Gastrocnemius medialis (tissue), 4 donors: ENCODE measurements at regions not wholly inside any gene's neighbourhood (a gene's known extent, or its start where the extent isn't known, plus 50 kb on each side); places are given as distances from the start of the nearest gene placed in this dataset.

Experiments used
- ATAC-seq, 2 donors: fragments of 150-250 bp; one replicate each; pipeline ENCODE4 v1.9.1; 2016
- DNase-seq, 2 donors: peaks; one replicate each; pipeline ENCODE4 v3.0.0-alpha.2; 2019
- H3K27ac ChIP-seq, 4 donors: fragments of 200-600 bp; sonication (generic); 1 replicate in 1 of 4; 2 replicates in 3 of 4; pipeline ENCODE4 v1.5.1; 2016 to 2018; ENCODE audit warnings: mild to moderate bottlenecking in 2 of 4, moderate library complexity in 1 of 4
- H3K27me3 ChIP-seq, 3 donors: fragments of 200-600 bp; sonication (generic) in 2 of 3; 1 replicate in 1 of 3; 2 replicates in 2 of 3; pipeline versions ENCODE4 v1.5.1 to v1.6.0; 2016 to 2019; ENCODE audit warnings: mild to moderate bottlenecking in 1 of 3, moderate library complexity in 1 of 3
- H3K36me3 ChIP-seq, 2 donors: fragments of 200-600 bp; sonication (generic) in 1 of 2; one replicate each; pipeline ENCODE4 v1.5.1; 2017 to 2018
- H3K4me1 ChIP-seq, 2 donors: fragments of 200-600 bp; sonication (generic) in 1 of 2; one replicate each; pipeline ENCODE4 v1.5.1; 2016 to 2017; ENCODE audit warnings: mild to moderate bottlenecking in 2 of 2
- H3K4me3 ChIP-seq, 4 donors: fragments of 200-600 bp; sonication (generic) in 3 of 4; 1 replicate in 1 of 4; 2 replicates in 3 of 4; pipeline ENCODE4 v1.5.1; 2016 to 2019; ENCODE audit warnings: mild to moderate bottlenecking in 2 of 4
- H3K9me3 ChIP-seq, 3 donors: fragments of 200-600 bp; sonication (generic) in 2 of 3; 1 replicate in 1 of 3; 2 replicates in 2 of 3; pipeline ENCODE4 v1.5.1; 2016 to 2019
- POLR2A ChIP-seq, 2 donors: fragments of 450-650 bp; IDR thresholded peaks; one replicate each; pipeline ENCODE4 v1.6.1; 2017; ENCODE audit warnings: antibody characterized with exemption in 2 of 2, mild to moderate bottlenecking in 2 of 2, moderate library complexity in 2 of 2
- in situ Hi-C, 4 donors: fragments of 200-750 bp; cut with MboI; loops; one replicate each; pipeline versions ENCODE4 v1.15.0 to v1.8.0; 2017; ENCODE audit warnings: low sequenced_read_pairs in 4 of 4
- intact Hi-C: fragments of 100-400 bp; cut with DNase I; formaldehyde crosslinking; loops from one replicate; pipeline ENCODE4 v1.15.1; 2023; ENCODE audit warnings: low total_unique reads
- TF ChIP-seq, protein P1 (sequence below), 5 experiments: fragments of 450-650 bp in 3 of 5; fragments of 200-600 bp in 2 of 5; sonication (generic) in 2 of 5; IDR thresholded peaks in 4 of 5; conservative IDR thresholded peaks in 1 of 5; 1 replicate in 4 of 5; 2 replicates in 1 of 5; pipeline ENCODE4 v1.5.1; 2016 to 2019; ENCODE audit warnings: antibody characterized with exemption in 5 of 5, mild to moderate bottlenecking in 3 of 5, moderate library complexity in 3 of 5

DNA sequence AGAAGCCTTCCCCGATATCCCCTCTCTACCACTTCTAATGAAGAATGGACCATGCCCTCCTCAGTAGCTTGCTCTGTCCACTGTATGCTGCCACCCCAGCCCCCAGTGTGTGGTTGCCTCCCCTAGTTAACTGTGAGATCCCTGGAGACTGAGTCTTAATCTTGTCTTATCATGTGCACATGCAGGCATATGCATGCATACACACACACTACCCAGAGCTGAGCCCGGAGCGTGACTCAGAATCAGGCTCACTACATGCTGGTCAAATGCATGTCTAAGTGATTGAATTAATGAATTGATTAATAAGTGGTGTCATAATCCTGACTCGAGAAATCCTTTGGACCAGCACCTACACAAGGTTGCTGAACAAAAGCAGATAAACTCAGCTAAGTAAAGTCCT is 99.4 kb downstream of the CCT6B start:
- intact Hi-C loops, result no loop called here

DNA sequence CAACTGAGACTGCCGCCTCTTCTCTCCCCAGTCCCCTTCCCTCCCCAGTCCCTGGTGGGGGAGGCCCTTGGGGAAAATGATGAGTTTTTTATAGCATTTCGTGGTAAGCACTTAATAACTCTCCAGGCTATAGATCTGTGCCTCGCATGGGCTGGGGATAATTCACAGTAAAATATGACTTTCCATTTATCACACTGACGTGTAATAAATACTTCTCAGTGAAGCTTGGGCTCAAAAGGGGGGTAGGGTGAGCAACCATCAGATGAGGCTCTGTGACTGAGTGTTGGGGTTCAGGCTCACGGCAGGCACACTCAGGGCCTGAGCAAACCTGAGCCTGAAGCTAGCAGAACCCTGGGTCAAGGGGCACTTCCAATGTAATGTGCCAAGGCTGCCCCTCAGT is 101.6 kb downstream of the CCT6B start:
- no peaks in the 10 kb centered on the region for H3K9me3 ChIP-seq
- no peak overlapping the region for H3K4me3 ChIP-seq
- TF ChIP-seq POLR2A (IDR thresholded peaks at IDR 0.05), result no peak
- TF ChIP-seq, protein P1, sequence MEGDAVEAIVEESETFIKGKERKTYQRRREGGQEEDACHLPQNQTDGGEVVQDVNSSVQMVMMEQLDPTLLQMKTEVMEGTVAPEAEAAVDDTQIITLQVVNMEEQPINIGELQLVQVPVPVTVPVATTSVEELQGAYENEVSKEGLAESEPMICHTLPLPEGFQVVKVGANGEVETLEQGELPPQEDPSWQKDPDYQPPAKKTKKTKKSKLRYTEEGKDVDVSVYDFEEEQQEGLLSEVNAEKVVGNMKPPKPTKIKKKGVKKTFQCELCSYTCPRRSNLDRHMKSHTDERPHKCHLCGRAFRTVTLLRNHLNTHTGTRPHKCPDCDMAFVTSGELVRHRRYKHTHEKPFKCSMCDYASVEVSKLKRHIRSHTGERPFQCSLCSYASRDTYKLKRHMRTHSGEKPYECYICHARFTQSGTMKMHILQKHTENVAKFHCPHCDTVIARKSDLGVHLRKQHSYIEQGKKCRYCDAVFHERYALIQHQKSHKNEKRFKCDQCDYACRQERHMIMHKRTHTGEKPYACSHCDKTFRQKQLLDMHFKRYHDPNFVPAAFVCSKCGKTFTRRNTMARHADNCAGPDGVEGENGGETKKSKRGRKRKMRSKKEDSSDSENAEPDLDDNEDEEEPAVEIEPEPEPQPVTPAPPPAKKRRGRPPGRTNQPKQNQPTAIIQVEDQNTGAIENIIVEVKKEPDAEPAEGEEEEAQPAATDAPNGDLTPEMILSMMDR (IDR thresholded peaks at IDR 0.05 in 4 of 5, conservative IDR thresholded peaks at IDR 0.05 in 1 of 5), result no peak
- no peaks in the 10 kb centered on the region for H3K4me1 ChIP-seq
- H3K27me3 ChIP-seq, result no peaks in the 10 kb centered on the region
- ATAC-seq (no peak), DNase-seq (no peak)
- H3K27ac ChIP-seq, result no peak overlapping the region
- H3K36me3 ChIP-seq, result no peaks in the 10 kb centered on the region
- in situ Hi-C loops, result no loop called here
- intact Hi-C loops, result no loop called here

More for the DNA sequence above, 99.4 kb downstream of the CCT6B start:
- no peak for ATAC-seq
- H3K4me1 ChIP-seq, result no peaks in the 10 kb centered on the region
- H3K36me3 ChIP-seq, result no peaks in the 10 kb centered on the region
- H3K27ac ChIP-seq, result no peak overlapping the region
- in situ Hi-C loops, result no loop called here
- DNase-seq, result no peak
- TF ChIP-seq, protein P1 (IDR thresholded peaks at IDR 0.05 in 4 of 5, conservative IDR thresholded peaks at IDR 0.05 in 1 of 5), result no peak
- no peaks in the 10 kb centered on the region for H3K27me3 ChIP-seq
- H3K9me3 ChIP-seq, result no peaks in the 10 kb centered on the region
- H3K4me3 ChIP-seq, result no peak overlapping the region

DNA sequence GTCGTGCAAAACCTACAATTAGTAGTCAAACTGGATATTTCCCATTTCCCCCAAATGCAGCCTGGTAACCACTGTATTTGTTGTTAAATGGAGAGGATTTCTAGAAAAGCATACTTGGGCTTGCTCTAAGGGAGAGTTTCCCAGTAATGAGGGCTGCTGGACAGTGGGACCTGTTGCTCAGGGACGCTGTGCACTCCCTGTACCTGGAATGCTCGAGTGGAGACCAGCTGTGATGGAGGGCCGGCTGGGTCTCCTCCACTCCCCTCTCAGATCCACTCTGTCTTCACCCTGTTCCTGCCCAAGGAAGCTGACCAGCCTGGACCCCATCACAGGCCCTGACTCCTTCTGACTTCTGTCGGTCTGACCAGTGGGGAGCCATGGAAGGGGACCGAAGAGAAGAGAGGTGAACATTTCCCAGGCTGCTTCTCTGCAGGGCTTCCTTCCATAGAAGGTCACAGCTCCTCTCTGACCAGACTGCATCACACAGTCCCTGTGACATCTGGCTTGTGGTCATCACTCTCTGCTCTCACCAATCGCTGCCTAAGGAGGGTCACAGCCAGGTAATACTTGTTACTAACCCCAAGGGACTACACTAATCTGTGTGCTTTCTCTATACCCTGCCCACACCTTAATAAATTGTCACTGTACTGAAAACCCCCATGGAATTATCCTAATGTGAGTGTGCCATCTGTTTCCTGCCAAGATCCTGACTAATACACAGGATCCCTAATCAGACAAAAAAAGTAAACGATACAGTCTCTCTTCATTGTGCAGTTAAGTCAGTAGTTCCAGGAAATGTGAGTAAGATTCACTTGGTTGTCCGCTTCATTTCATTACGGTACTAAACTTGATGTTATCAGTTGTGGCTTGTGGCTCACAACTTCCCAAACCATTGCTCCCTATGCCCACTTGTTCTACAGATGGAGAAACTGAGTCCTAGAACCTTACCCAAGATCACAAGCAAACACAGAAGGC is 102.4 kb downstream of the CCT6B start:
- no peak overlapping the region for H3K4me3 ChIP-seq
- H3K4me1 ChIP-seq, result no peaks in the 10 kb centered on the region
- intact Hi-C loops, result no loop called here
- TF ChIP-seq, protein P1 (IDR thresholded peaks at IDR 0.05 in 4 of 5, conservative IDR thresholded peaks at IDR 0.05 in 1 of 5), result no peak
- no peak for TF ChIP-seq POLR2A (IDR thresholded peaks at IDR 0.05)
- no peak overlapping the region for H3K27ac ChIP-seq
- no peak for ATAC-seq
- in situ Hi-C loops, result no loop called here
- no peaks in the 10 kb centered on the region for H3K27me3 ChIP-seq
- no peaks in the 10 kb centered on the region for H3K9me3 ChIP-seq
- no peaks in the 10 kb centered on the region for H3K36me3 ChIP-seq
- DNase-seq, result no peak

DNA sequence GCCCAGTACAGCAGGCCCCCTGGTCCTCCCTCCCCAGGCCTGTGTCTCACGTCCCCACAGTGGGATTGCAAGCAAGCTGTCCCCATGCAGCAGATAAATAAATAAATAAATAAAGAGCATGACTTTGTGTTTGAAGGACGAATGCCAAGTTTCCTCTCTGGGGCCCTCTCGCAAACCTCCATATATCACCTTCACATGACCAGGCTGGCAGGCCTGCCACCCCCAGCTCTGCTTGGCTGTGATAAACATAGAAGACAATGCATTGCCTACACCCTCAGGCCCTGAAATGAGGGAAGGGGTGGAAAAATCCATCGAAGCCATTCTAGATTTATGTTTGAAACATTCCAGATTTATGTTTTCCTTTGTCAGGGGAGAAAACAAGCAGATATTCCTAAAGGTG is 107.3 kb downstream of the CCT6B start:
- no peak overlapping the region for H3K27ac ChIP-seq
- no peaks in the 10 kb centered on the region for H3K27me3 ChIP-seq
- no peak for ATAC-seq
- in situ Hi-C loops (no loop called here), intact Hi-C loops (no loop called here)
- H3K4me3 ChIP-seq, result no peak overlapping the region
- H3K36me3 ChIP-seq, result no peaks in the 10 kb centered on the region
- H3K4me1 ChIP-seq, result no peaks in the 10 kb centered on the region
- no peaks in the 10 kb centered on the region for H3K9me3 ChIP-seq
- DNase-seq, result no peak
- TF ChIP-seq POLR2A (IDR thresholded peaks at IDR 0.05), result no peak
- TF ChIP-seq, protein P1 (IDR thresholded peaks at IDR 0.05 in 4 of 5, conservative IDR thresholded peaks at IDR 0.05 in 1 of 5), result no peak
